Astrocyte (in vitro differentiated cells and primary cell): ENCODE measurements at regions not wholly inside any gene's neighbourhood (a gene's known extent, or its start where the extent isn't known, plus 50 kb on each side); places are given as distances from the start of the nearest gene placed in this dataset.

Experiments
- CTCF ChIP-seq: IDR thresholded peaks from 2 replicates; pipeline ENCODE4 v1.5.1; 2011; ENCODE audit warnings: low read depth, mild to moderate bottlenecking, inconsistent platforms, low read length, moderate library complexity; ENCODE audit not compliant: insufficient read depth
- EZH2 ChIP-seq: IDR thresholded peaks from 2 replicates; pipeline ENCODE4 v1.6.1; 2012; ENCODE audit warnings: mild to moderate bottlenecking, low read length, inconsistent platforms; ENCODE audit not compliant: insufficient read depth

- TF ChIP-seq CTCF: no peak
- TF ChIP-seq EZH2: no peak
These were observed 225.0 kb upstream of the HS6ST1 start for GRCh38 chr2:128543646-128544045.
